K562 (cell line): ENCODE measurements at regions not wholly inside any gene's neighbourhood (a gene's known extent, or its start where the extent isn't known, plus 50 kb on each side); places are given as distances from the start of the nearest gene placed in this dataset.

Experiments
- ATAC-seq: fragments of 200-7000 bp; cut with Tn5 transposase; 3 replicates; pipeline ENCODE4 v1.9.1; 2020; ENCODE audit warnings: moderate library complexity
- BruUV-seq: library from RNA; stranded (reverse); fragments of 400-500 nt; replicated peaks from 2 replicates; lab custom pipeline; 2021; lab: Mats Ljungman, UMichigan
- CTCF ChIA-PET: fragments of 300-600 bp; formaldehyde crosslinking; extraction: SDS; loops from one replicate; lab custom pipeline; 2021; ENCODE audit warnings: low intra/inter-chr PET ratio; lab: Yijun Ruan, JAX
- POLR2A ChIA-PET: fragments of 300-600, 350-650 bp; sonication (Branson Sonifier 250); formaldehyde crosslinking; extraction: SDS; loops from one replicate; lab custom pipeline; 2021; ENCODE audit warnings: antibody characterized with exemption, inconsistent platforms; lab: Yijun Ruan, JAX
- DNase-seq, 4 experiments: peaks; one replicate each; pipeline versions ENCODE4 v3.0.0 to v3.0.0-alpha.2; 2011 to 2018; ENCODE audit warnings: low spot score in 3 of 4, mixed read lengths in 3 of 4; ENCODE audit errors: extremely low read depth in 1 of 4
- FAIRE-seq: peaks from 2 replicates; lab custom pipeline; 2011; peaks lifted over from hg19 to GRCh38; lab: Jason Lieb, UNC
- H2AFZ ChIP-seq: 2 replicates; pipeline ENCODE4 v1.6.0; 2011; ENCODE audit warnings: low read depth, low read length, control low read depth, inconsistent platforms
- H3K27ac ChIP-seq: fragments of 200-600 bp; 3 replicates; pipeline ENCODE4 v1.8.0; 2011; ENCODE audit warnings: low read depth, mild to moderate bottlenecking, control low read depth, inconsistent platforms, low read length, moderate library complexity, mixed read lengths; ENCODE audit errors: extremely low read depth
- H3K27me3 ChIP-seq, 2 experiments: fragments of 300-600 bp in 1 of 2; 2 replicates in 1 of 2; 3 replicates in 1 of 2; pipeline versions ENCODE4 v1.6.0 to v1.8.0; 2011; ENCODE audit warnings: inconsistent platforms in 2 of 2, low read length in 2 of 2, mild to moderate bottlenecking in 1 of 2, mixed read lengths in 1 of 2, moderate library complexity in 1 of 2; ENCODE audit not compliant: control insufficient read depth in 2 of 2, insufficient read depth in 2 of 2
- H3K36me3 ChIP-seq: fragments of 300-600 bp; 3 replicates; pipeline ENCODE4 v1.8.0; 2011; ENCODE audit warnings: mild to moderate bottlenecking, low read length, inconsistent platforms; ENCODE audit not compliant: control insufficient read depth, insufficient read depth
- H3K4me1 ChIP-seq, 2 experiments: fragments of 200-600 bp in 1 of 2; replicated peaks in 1 of 2; 2 replicates in 1 of 2; 3 replicates in 1 of 2; pipeline versions ENCODE4 v1.5.1 to v1.8.0; 2011; ENCODE audit warnings: inconsistent platforms in 2 of 2, low read length in 2 of 2, mild to moderate bottlenecking in 1 of 2, mixed read lengths in 1 of 2, moderate library complexity in 1 of 2; ENCODE audit not compliant: control insufficient read depth in 2 of 2, insufficient read depth in 2 of 2
- H3K4me2 ChIP-seq: 2 replicates; pipeline ENCODE4 v1.6.1; 2011; ENCODE audit warnings: low read length, control low read depth, inconsistent platforms, mixed read lengths; ENCODE audit not compliant: insufficient read depth
- H3K4me3 ChIP-seq: fragments of 200-600 bp; sonication (generic), shearing (Covaris generic); 2 replicates; pipeline ENCODE4 v1.5.1; 2016; ENCODE audit warnings: control low read depth, inconsistent platforms
- H3K79me2 ChIP-seq: fragments of 200-600 bp; 3 replicates; pipeline ENCODE4 v1.8.0; 2011; ENCODE audit warnings: low read length, inconsistent platforms; ENCODE audit not compliant: control insufficient read depth, insufficient read depth
- H3K9ac ChIP-seq, 2 experiments: 2 replicates each; pipeline versions ENCODE4 v1.6.0 to v1.6.1; 2011; ENCODE audit warnings: low read depth in 2 of 2, low read length in 2 of 2, control low read depth in 1 of 2, inconsistent platforms in 1 of 2, mild to moderate bottlenecking in 1 of 2, mixed read lengths in 1 of 2; ENCODE audit not compliant: insufficient read depth in 1 of 2
- H3K9me1 ChIP-seq: one replicate; pipeline ENCODE4 v1.6.0; 2011; ENCODE audit warnings: inconsistent platforms, mild to moderate bottlenecking, low read length, moderate library complexity; ENCODE audit not compliant: control insufficient read depth, insufficient read depth
- H3K9me3 ChIP-seq: replicated peaks from 2 replicates; pipeline ENCODE4 v1.5.1; 2011; ENCODE audit warnings: low read depth, low read length, inconsistent platforms; ENCODE audit not compliant: control insufficient read depth, insufficient read depth
- H4K20me1 ChIP-seq: replicated peaks from 2 replicates; pipeline ENCODE4 v1.6.1; 2011; ENCODE audit warnings: low read length, inconsistent platforms, mixed read lengths; ENCODE audit not compliant: control insufficient read depth, insufficient read depth
- ARID3B ChIP-seq: fragments of 250-450 bp; sonication (Bioruptor Pico); IDR thresholded peaks from 2 replicates; pipeline ENCODE4 v1.4.0; 2020; ENCODE audit warnings: borderline replicate concordance
- BMI1 ChIP-seq: fragments of 150-350 bp; IDR thresholded peaks from 2 replicates; pipeline ENCODE4 v1.6.1; 2014; ENCODE audit warnings: low read length
- BRD9 ChIP-seq: fragments of 450-650 bp; IDR thresholded peaks from 2 replicates; pipeline ENCODE4 v1.6.1; 2018; ENCODE audit warnings: low read depth; ENCODE audit not compliant: partially characterized antibody
- CBX8 ChIP-seq: fragments of 200-600 bp; sonication (generic); IDR thresholded peaks from 2 replicates; pipeline ENCODE4 v1.6.1; 2012; ENCODE audit warnings: borderline replicate concordance, mixed run types, low read depth, mild to moderate bottlenecking, moderate library complexity, mixed read lengths, low read length, control low read depth, inconsistent platforms; ENCODE audit not compliant: poor library complexity, severe bottlenecking; ENCODE audit errors: extremely low read depth
- GTF2E2 ChIP-seq: fragments of 200-800 bp; sonication (Bioruptor generic); IDR thresholded peaks from 2 replicates; pipeline ENCODE4 v1.6.1; 2016; ENCODE audit warnings: missing genetic modification characterization, missing compliant biosample characterization
- IFI16 ChIP-seq: fragments of 250-450 bp; sonication (Bioruptor Pico); IDR thresholded peaks from 2 replicates; pipeline ENCODE4 v2.1.2; 2022; ENCODE audit warnings: mild to moderate bottlenecking, inconsistent platforms
- KLF6 ChIP-seq: fragments of 250-450 bp; sonication (Bioruptor Pico); IDR thresholded peaks from 2 replicates; pipeline ENCODE4 v1.4.0; 2020; ENCODE audit warnings: mild to moderate bottlenecking, moderate library complexity, borderline replicate concordance
- LARP7 ChIP-seq: fragments of 450-650 bp; IDR thresholded peaks from 2 replicates; pipeline ENCODE4 v1.6.1; 2016
- NCOA6 ChIP-seq: fragments of 450-650 bp; IDR thresholded peaks from 2 replicates; pipeline ENCODE4 v1.6.1; 2017; ENCODE audit warnings: mild to moderate bottlenecking
- TCF3 ChIP-seq: sonication (generic); formaldehyde crosslinking; IDR thresholded peaks from 2 replicates; pipeline ENCODE4 v1.4.0; 2020; ENCODE audit warnings: mild to moderate bottlenecking, missing genetic modification reagents
- ZNF23 ChIP-seq: fragments of 250-450 bp; sonication (Bioruptor Pico); IDR thresholded peaks from 2 replicates; pipeline ENCODE4 v1.4.0; 2020; ENCODE audit warnings: mild to moderate bottlenecking
- WGBS: fragments of 100-300 bp; shearing (Covaris generic); methylation state at CpG from one replicate; pipeline ENCODE4 v1.1.6; 2016; ENCODE audit warnings: low coverage, mixed read lengths; ENCODE audit not compliant: insufficient coverage; ENCODE audit errors: missing lambda C conversion rate; 5-methylcytosine and 5-hydroxymethylcytosine counted together
- in situ Hi-C: fragments of 300-500 bp; cut with MboI; formaldehyde crosslinking; loops from 4 replicates; pipeline ENCODE4 v1.15.0; 2018; ENCODE audit warnings: inconsistent platforms, mixed read lengths
- intact Hi-C: fragments of 100-400 bp; cut with micrococcal nuclease; formaldehyde crosslinking; loops from 2 replicates; pipeline ENCODE4 v1.14.2; 2022
- TF ChIP-seq, protein P1 (sequence below): fragments of 250-450 bp; sonication (Bioruptor Pico); IDR thresholded peaks from 2 replicates; pipeline ENCODE4 v1.5.0; 2022; ENCODE audit warnings: mild to moderate bottlenecking
- TF ChIP-seq, protein P2 (sequence below): fragments of 200-800 bp; sonication (Bioruptor generic); IDR thresholded peaks from 2 replicates; pipeline ENCODE4 v1.6.1; 2016; ENCODE audit warnings: missing genetic modification characterization, missing compliant biosample characterization

DNA sequence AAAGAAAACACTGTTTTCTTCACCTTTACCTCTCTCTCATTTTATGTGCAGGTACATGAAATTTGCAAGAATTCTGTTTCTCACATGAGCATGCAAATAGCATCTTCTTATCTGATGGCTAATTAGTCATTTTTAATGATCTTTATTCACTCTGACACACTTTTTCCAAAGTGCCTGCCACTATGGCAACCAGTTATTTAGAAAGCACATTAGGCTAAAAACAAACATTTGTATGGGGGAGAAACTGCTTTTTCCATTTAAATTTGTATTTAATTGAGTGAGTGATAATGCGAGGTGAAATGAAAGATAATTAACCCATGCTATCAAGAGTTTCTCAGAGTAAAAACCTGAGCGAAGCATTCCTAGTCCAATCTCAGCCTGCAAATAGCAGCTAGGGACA is 365.0 kb downstream of the MAT2B start:
- CTCF ChIA-PET: no interaction called here
- Histone ChIP-seq H3K9me1 (no peaks in the 10 kb centered on the region), H3K9ac (no peak overlapping the region), H3K27me3 (no peaks in the 10 kb centered on the region), H2AFZ (no peak overlapping the region), H3K36me3 (no peaks in the 10 kb centered on the region), H3K79me2 (no peaks in the 10 kb centered on the region), H3K27ac (no peak overlapping the region), H3K4me2 (no peak overlapping the region), H3K4me1 (no peaks in the 10 kb centered on the region), H3K4me3 (no peak overlapping the region), H4K20me1 (no peaks in the 10 kb centered on the region)
- DNase-seq (no peak), ATAC-seq (no peak)
- BruUV-seq: no TSS peak
- in situ Hi-C loops: no loop called here
- intact Hi-C loops: no loop called here
- WGBS: 0% methylated on average over 2 of the region's 2 CpGs
- TF ChIP-seq, protein P1, sequence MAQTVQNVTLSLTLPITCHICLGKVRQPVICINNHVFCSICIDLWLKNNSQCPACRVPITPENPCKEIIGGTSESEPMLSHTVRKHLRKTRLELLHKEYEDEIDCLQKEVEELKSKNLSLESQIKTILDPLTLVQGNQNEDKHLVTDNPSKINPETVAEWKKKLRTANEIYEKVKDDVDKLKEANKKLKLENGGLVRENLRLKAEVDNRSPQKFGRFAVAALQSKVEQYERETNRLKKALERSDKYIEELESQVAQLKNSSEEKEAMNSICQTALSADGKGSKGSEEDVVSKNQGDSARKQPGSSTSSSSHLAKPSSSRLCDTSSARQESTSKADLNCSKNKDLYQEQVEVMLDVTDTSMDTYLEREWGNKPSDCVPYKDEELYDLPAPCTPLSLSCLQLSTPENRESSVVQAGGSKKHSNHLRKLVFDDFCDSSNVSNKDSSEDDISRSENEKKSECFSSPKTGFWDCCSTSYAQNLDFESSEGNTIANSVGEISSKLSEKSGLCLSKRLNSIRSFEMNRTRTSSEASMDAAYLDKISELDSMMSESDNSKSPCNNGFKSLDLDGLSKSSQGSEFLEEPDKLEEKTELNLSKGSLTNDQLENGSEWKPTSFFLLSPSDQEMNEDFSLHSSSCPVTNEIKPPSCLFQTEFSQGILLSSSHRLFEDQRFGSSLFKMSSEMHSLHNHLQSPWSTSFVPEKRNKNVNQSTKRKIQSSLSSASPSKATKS: no peak
- TF ChIP-seq LARP7 (no peak), KLF6 (CRISPR knock-in tag) (no peak), BMI1 (no peak), BRD9 (no peak), IFI16 (CRISPR knock-in tag) (no peak), ZNF23 (no peak), CBX8 (no peak), GTF2E2 (tag) (no peak), NCOA6 (no peak), ARID3B (CRISPR knock-in tag) (no peak), TCF3 (CRISPR knock-in tag) (no peak)
- TF ChIP-seq, protein P2, sequence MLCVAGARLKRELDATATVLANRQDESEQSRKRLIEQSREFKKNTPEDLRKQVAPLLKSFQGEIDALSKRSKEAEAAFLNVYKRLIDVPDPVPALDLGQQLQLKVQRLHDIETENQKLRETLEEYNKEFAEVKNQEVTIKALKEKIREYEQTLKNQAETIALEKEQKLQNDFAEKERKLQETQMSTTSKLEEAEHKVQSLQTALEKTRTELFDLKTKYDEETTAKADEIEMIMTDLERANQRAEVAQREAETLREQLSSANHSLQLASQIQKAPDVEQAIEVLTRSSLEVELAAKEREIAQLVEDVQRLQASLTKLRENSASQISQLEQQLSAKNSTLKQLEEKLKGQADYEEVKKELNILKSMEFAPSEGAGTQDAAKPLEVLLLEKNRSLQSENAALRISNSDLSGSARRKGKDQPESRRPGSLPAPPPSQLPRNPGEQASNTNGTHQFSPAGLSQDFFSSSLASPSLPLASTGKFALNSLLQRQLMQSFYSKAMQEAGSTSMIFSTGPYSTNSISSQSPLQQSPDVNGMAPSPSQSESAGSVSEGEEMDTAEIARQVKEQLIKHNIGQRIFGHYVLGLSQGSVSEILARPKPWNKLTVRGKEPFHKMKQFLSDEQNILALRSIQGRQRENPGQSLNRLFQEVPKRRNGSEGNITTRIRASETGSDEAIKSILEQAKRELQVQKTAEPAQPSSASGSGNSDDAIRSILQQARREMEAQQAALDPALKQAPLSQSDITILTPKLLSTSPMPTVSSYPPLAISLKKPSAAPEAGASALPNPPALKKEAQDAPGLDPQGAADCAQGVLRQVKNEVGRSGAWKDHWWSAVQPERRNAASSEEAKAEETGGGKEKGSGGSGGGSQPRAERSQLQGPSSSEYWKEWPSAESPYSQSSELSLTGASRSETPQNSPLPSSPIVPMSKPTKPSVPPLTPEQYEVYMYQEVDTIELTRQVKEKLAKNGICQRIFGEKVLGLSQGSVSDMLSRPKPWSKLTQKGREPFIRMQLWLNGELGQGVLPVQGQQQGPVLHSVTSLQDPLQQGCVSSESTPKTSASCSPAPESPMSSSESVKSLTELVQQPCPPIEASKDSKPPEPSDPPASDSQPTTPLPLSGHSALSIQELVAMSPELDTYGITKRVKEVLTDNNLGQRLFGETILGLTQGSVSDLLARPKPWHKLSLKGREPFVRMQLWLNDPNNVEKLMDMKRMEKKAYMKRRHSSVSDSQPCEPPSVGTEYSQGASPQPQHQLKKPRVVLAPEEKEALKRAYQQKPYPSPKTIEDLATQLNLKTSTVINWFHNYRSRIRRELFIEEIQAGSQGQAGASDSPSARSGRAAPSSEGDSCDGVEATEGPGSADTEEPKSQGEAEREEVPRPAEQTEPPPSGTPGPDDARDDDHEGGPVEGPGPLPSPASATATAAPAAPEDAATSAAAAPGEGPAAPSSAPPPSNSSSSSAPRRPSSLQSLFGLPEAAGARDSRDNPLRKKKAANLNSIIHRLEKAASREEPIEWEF (CRISPR knock-in tag): no peak
- TF ChIP-seq, all 486 proteins: peak for 0
- no peak for FAIRE-seq
- POLR2A ChIA-PET: no interaction called here
- H3K9me3 ChIP-seq: no peaks in the 10 kb centered on the region; the same call in none of the 2 replicates
